WTC11 (cell line): ENCODE measurements at regions not wholly inside any gene's neighbourhood (a gene's known extent, or its start where the extent isn't known, plus 50 kb on each side); places are given as distances from the start of the nearest gene placed in this dataset.

Experiments
- ATAC-seq: fragments of 200-7000 bp; cut with Tn5 transposase; 2 replicates; pipeline ENCODE4 v1.10.0; 2021; ENCODE audit warnings: mild to moderate bottlenecking, moderate library complexity
- CTCF ChIA-PET: fragments of 300-600 bp; sonication (Branson Sonifier 250); formaldehyde crosslinking; loops from one replicate; lab custom pipeline; 2021; ENCODE audit warnings: antibody characterized with exemption; lab: Charles Lee
- POLR2A ChIA-PET: fragments of 350-600 bp; sonication (Branson Sonifier 250); formaldehyde crosslinking; loops from one replicate; lab custom pipeline; 2021; ENCODE audit warnings: antibody characterized with exemption; lab: Charles Lee
- DNase-seq: peaks from one replicate; pipeline ENCODE4 v3.0.0; 2021; ENCODE audit warnings: low spot score
- H3K27ac Mint-ChIP-seq: 2 replicates; pipeline ENCODE4 v1.8.0; 2021; ENCODE audit warnings: mixed read lengths
- H3K27me3 Mint-ChIP-seq: 2 replicates; pipeline ENCODE4 v1.8.0; 2021; ENCODE audit warnings: low read depth, mild to moderate bottlenecking, moderate library complexity, mixed read lengths
- H3K36me3 Mint-ChIP-seq: 2 replicates; pipeline ENCODE4 v1.8.0; 2021; ENCODE audit warnings: mixed read lengths
- H3K4me1 Mint-ChIP-seq: 2 replicates; pipeline ENCODE4 v1.8.0; 2022; ENCODE audit warnings: mixed read lengths
- H3K4me3 Mint-ChIP-seq: 2 replicates; pipeline ENCODE4 v1.8.0; 2021; ENCODE audit warnings: mild to moderate bottlenecking, moderate library complexity, mixed read lengths
- H3K9me3 Mint-ChIP-seq: 2 replicates; pipeline ENCODE4 v1.8.0; 2021; ENCODE audit warnings: mixed read lengths
- ELF4 ChIP-seq: sonication (generic); formaldehyde crosslinking; IDR thresholded peaks from 2 replicates; pipeline ENCODE4 v1.8.1; 2022; ENCODE audit warnings: low read depth, mild to moderate bottlenecking, moderate library complexity, missing genetic modification reagents
- HMGA2 ChIP-seq: fragments of 250-450 bp; sonication (Bioruptor Pico); IDR thresholded peaks from 2 replicates; pipeline ENCODE4 v1.4.0; 2021; ENCODE audit warnings: mild to moderate bottlenecking, moderate library complexity
- JAZF1 ChIP-seq: fragments of 250-450 bp; sonication (Bioruptor Pico); IDR thresholded peaks from 2 replicates; pipeline ENCODE4 v1.9.0; 2021; ENCODE audit warnings: moderate library complexity, mild to moderate bottlenecking, inconsistent platforms
- JUN ChIP-seq: sonication (generic); formaldehyde crosslinking; IDR thresholded peaks from 2 replicates; pipeline ENCODE4 v1.8.0; 2023; ENCODE audit warnings: mild to moderate bottlenecking, missing genetic modification reagents
- NFE2L1 ChIP-seq: sonication (generic); formaldehyde crosslinking; IDR thresholded peaks from 2 replicates; pipeline ENCODE4 v1.8.1; 2023; ENCODE audit warnings: missing genetic modification reagents
- SMAD3 ChIP-seq: sonication (generic); formaldehyde crosslinking; IDR thresholded peaks from 2 replicates; pipeline ENCODE4 v1.8.0; 2022; ENCODE audit warnings: missing genetic modification reagents, mild to moderate bottlenecking, borderline replicate concordance
- SP1 ChIP-seq: sonication (generic); formaldehyde crosslinking; conservative IDR thresholded peaks from 2 replicates; pipeline ENCODE4 v1.8.1; 2022; ENCODE audit warnings: missing genetic modification reagents
- TCF7 ChIP-seq: sonication (generic); formaldehyde crosslinking; IDR thresholded peaks from 2 replicates; pipeline ENCODE4 v1.8.0; 2022; ENCODE audit warnings: mild to moderate bottlenecking, low read depth, missing genetic modification reagents, moderate library complexity
- ZNF425 ChIP-seq: fragments of 250-450 bp; sonication (Bioruptor Pico); conservative IDR thresholded peaks from 2 replicates; pipeline ENCODE4 v1.9.0; 2021; ENCODE audit warnings: mild to moderate bottlenecking
- TF ChIP-seq, protein P1 (sequence below): sonication (generic); formaldehyde crosslinking; IDR thresholded peaks from 2 replicates; pipeline ENCODE4 v1.8.0; 2023; ENCODE audit warnings: missing genetic modification reagents, mild to moderate bottlenecking, borderline replicate concordance
- TF ChIP-seq, protein P2 (sequence below): sonication (generic); formaldehyde crosslinking; IDR thresholded peaks from 2 replicates; pipeline ENCODE4 v1.8.0; 2022; ENCODE audit warnings: mild to moderate bottlenecking, missing genetic modification reagents
- TF ChIP-seq, protein P3 (sequence below): sonication (generic); formaldehyde crosslinking; IDR thresholded peaks from 2 replicates; pipeline ENCODE4 v1.8.0; 2022; ENCODE audit warnings: mild to moderate bottlenecking, missing genetic modification reagents
- TF ChIP-seq, protein P4 (sequence below): fragments of 250-450 bp; sonication (Bioruptor Pico); IDR thresholded peaks from 2 replicates; pipeline ENCODE4 v2.1.2; 2022; ENCODE audit warnings: mild to moderate bottlenecking, moderate library complexity
- TF ChIP-seq, protein P5 (sequence below): sonication (generic); formaldehyde crosslinking; IDR thresholded peaks from 2 replicates; pipeline ENCODE4 v1.8.0; 2023; ENCODE audit warnings: mild to moderate bottlenecking, missing genetic modification reagents

- TF ChIP-seq, protein P1, sequence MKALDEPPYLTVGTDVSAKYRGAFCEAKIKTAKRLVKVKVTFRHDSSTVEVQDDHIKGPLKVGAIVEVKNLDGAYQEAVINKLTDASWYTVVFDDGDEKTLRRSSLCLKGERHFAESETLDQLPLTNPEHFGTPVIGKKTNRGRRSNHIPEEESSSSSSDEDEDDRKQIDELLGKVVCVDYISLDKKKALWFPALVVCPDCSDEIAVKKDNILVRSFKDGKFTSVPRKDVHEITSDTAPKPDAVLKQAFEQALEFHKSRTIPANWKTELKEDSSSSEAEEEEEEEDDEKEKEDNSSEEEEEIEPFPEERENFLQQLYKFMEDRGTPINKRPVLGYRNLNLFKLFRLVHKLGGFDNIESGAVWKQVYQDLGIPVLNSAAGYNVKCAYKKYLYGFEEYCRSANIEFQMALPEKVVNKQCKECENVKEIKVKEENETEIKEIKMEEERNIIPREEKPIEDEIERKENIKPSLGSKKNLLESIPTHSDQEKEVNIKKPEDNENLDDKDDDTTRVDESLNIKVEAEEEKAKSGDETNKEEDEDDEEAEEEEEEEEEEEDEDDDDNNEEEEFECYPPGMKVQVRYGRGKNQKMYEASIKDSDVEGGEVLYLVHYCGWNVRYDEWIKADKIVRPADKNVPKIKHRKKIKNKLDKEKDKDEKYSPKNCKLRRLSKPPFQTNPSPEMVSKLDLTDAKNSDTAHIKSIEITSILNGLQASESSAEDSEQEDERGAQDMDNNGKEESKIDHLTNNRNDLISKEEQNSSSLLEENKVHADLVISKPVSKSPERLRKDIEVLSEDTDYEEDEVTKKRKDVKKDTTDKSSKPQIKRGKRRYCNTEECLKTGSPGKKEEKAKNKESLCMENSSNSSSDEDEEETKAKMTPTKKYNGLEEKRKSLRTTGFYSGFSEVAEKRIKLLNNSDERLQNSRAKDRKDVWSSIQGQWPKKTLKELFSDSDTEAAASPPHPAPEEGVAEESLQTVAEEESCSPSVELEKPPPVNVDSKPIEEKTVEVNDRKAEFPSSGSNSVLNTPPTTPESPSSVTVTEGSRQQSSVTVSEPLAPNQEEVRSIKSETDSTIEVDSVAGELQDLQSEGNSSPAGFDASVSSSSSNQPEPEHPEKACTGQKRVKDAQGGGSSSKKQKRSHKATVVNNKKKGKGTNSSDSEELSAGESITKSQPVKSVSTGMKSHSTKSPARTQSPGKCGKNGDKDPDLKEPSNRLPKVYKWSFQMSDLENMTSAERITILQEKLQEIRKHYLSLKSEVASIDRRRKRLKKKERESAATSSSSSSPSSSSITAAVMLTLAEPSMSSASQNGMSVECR (CRISPR knock-in tag) = no peak
- TF ChIP-seq, protein P2, sequence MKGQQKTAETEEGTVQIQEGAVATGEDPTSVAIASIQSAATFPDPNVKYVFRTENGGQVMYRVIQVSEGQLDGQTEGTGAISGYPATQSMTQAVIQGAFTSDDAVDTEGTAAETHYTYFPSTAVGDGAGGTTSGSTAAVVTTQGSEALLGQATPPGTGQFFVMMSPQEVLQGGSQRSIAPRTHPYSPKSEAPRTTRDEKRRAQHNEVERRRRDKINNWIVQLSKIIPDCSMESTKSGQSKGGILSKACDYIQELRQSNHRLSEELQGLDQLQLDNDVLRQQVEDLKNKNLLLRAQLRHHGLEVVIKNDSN = no peak
- TF ChIP-seq ELF4 (no peak), NFE2L1 (CRISPR knock-in tag) (no peak), SMAD3 (no peak)
Observed at GRCh38 chr22:26744892-26745808, 87.8 kb downstream of the MIAT start (continued).

DNA sequence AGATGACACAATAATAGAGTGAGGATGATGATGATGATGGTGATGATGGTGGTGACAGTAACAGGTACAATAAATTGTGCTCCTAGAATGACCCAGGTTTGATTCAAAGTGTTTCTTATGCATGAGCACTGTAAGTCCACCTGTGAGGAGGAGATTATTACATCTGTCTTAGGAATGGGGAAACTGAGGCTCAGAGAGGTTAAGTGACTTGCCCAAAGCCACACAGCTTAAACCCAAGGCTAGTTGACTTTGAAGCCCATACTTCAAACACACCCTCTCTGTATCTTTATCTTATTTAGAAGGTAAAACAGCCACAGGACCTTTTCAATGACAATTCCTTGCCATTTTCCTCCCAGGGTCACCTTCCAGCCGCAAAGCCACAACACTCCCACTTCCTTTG is 88.9 kb downstream of the MIAT start:
- H3K9me3 Mint-ChIP-seq = peaks cover 3% of the 10 kb centered on the region; the same call in 1 of the 2 replicates
- DNase-seq = no peak
- no peaks in the 10 kb centered on the region for H3K36me3 Mint-ChIP-seq
- no peak overlapping the region for H3K27ac Mint-ChIP-seq
- no peak for TF ChIP-seq ELF4
- TF ChIP-seq, protein P3, sequence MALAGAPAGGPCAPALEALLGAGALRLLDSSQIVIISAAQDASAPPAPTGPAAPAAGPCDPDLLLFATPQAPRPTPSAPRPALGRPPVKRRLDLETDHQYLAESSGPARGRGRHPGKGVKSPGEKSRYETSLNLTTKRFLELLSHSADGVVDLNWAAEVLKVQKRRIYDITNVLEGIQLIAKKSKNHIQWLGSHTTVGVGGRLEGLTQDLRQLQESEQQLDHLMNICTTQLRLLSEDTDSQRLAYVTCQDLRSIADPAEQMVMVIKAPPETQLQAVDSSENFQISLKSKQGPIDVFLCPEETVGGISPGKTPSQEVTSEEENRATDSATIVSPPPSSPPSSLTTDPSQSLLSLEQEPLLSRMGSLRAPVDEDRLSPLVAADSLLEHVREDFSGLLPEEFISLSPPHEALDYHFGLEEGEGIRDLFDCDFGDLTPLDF (CRISPR knock-in tag) = no peak
- no peak for TF ChIP-seq HMGA2 (CRISPR knock-in tag)
- no peak for TF ChIP-seq SP1 (CRISPR knock-in tag)
- no peak for TF ChIP-seq JUN (CRISPR knock-in tag)
- no peak for TF ChIP-seq TCF7 (CRISPR knock-in tag)
- TF ChIP-seq ZNF425 (CRISPR knock-in tag) = no peak
- TF ChIP-seq, protein P4, sequence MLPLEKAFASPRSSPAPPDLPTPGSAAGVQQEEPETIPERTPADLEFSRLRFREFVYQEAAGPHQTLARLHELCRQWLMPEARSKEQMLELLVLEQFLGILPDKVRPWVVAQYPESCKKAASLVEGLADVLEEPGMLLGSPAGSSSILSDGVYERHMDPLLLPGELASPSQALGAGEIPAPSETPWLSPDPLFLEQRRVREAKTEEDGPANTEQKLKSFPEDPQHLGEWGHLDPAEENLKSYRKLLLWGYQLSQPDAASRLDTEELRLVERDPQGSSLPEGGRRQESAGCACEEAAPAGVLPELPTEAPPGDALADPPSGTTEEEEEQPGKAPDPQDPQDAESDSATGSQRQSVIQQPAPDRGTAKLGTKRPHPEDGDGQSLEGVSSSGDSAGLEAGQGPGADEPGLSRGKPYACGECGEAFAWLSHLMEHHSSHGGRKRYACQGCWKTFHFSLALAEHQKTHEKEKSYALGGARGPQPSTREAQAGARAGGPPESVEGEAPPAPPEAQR (CRISPR knock-in tag) = no peak
- no peak for TF ChIP-seq JAZF1 (CRISPR knock-in tag)
- TF ChIP-seq, protein P5, sequence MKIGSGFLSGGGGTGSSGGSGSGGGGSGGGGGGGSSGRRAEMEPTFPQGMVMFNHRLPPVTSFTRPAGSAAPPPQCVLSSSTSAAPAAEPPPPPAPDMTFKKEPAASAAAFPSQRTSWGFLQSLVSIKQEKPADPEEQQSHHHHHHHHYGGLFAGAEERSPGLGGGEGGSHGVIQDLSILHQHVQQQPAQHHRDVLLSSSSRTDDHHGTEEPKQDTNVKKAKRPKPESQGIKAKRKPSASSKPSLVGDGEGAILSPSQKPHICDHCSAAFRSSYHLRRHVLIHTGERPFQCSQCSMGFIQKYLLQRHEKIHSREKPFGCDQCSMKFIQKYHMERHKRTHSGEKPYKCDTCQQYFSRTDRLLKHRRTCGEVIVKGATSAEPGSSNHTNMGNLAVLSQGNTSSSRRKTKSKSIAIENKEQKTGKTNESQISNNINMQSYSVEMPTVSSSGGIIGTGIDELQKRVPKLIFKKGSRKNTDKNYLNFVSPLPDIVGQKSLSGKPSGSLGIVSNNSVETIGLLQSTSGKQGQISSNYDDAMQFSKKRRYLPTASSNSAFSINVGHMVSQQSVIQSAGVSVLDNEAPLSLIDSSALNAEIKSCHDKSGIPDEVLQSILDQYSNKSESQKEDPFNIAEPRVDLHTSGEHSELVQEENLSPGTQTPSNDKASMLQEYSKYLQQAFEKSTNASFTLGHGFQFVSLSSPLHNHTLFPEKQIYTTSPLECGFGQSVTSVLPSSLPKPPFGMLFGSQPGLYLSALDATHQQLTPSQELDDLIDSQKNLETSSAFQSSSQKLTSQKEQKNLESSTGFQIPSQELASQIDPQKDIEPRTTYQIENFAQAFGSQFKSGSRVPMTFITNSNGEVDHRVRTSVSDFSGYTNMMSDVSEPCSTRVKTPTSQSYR (CRISPR knock-in tag) = no peak
- ChIA-PET POLR2A (no interaction called here), CTCF (no interaction called here)
- H3K4me3 Mint-ChIP-seq = no peak overlapping the region
- H3K27me3 Mint-ChIP-seq = no peaks in the 10 kb centered on the region
- peaks cover 28% of the 10 kb centered on the region for H3K4me1 Mint-ChIP-seq
- no peak for ATAC-seq
